Anterior cingulate cortex (tissue), 58 donors: ENCODE measurements at regions not wholly inside any gene's neighbourhood (a gene's known extent, or its start where the extent isn't known, plus 50 kb on each side); places are given as distances from the start of the nearest gene placed in this dataset.

ENCODE experiments used
- DNase-seq, 58 donors: peaks; one replicate each; lab custom pipeline; 2025; lab: John Stamatoyannopoulos, UW

DNA sequence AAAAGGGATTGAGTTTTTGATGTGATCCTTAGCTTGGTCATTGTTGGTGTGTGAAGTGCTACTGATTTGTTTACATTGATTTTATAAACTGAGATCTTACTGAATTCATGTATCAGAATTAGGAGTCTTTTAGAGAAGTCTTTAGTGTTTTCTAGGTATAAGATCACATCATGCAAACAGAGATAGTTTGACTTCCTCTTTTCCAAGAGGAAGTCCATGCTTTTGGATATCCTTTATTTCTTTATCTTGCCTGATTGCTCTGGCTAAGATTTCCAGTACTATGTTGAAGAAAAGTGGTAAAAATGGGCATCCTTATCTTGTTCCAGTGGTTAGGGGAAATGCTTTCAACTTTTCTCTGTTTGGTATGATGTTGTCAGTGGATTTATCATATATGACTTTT lies 561.2 kb upstream of the SLITRK1 start:
- DNase-seq, result no peak

DNA sequence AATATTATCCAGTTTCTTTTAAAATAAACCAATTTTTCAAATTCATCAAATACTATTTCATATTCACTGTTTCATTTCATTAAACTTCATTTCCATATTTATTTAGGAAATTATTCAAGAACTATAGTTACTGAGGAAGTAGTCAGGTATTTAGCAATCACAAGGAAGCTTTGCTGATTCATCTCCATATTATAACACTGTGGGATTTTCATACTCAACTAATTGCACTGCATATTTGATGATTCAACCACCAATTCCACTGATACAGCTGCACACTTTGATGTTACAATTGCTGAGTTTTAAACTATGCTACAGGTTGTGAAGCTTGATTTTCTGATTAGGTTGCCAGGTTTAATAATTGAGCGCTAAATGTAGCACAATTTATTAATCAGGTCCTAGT lies 556.8 kb upstream of the SLITRK1 start:
- DNase-seq, result no peak

DNA sequence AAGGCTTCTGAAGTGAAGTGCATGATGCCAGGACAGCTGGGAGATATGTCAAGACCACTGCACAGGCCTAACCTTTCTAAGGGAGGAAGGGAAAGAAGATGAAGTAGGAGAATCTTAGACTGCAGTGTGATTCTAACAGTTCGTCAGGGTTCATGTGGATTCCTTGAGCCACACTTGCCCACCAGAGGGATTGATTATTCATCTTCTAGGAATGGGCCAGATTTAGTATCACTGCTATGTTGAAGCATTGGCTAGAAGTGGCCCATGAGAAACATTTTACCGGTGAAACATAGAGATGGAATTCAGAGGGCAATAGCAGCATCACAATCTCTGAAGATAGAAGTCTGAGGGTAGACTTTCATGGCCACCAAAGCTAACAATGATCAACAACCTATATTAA lies 550.8 kb upstream of the SLITRK1 start:
- no peak for DNase-seq

DNA sequence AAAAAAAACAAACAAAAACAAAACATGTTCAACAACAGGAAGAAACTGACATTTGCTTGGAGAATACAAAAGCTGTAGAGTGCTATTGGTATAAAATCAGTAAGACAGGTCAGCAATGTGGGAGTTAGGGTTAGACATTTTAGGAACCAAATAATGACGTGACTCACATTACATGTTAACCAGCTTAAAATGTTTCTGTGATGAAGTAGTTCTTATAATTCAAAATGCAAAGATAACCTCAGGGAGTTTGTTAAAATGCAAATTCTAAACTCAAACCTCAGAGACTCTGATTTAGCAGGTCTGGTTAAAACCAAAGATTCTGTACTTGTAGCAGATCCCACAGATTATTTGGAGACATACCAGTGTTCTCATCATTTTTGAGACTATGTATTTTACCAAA lies 549.4 kb upstream of the SLITRK1 start:
- no peak for DNase-seq

GRCh38 chr13:84430446-84430845 lies 548.2 kb upstream of the SLITRK1 start:
- no peak for DNase-seq

DNA sequence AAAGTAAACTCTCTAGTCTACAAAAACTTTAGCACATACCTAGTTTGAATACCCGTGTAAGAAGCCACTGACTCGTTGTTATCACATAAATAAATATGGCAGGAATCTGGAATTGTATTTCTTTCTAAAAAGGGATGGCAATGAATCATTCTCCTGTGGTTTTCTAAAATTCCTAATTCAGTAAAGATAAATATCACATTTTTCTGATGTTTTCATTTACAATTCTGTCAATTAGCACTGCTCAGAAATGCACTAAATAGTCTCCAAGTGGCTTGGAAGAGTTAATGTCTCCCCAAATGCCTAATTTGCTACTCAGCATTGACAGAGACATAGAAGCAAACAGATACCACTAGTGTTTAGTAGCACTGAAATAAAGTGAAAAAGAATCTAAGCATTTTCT lies 547.7 kb upstream of the SLITRK1 start:
- no peak for DNase-seq

GRCh38 chr13:84418041-84418440 lies 535.8 kb upstream of the SLITRK1 start:
- DNase-seq, result no peak

DNA sequence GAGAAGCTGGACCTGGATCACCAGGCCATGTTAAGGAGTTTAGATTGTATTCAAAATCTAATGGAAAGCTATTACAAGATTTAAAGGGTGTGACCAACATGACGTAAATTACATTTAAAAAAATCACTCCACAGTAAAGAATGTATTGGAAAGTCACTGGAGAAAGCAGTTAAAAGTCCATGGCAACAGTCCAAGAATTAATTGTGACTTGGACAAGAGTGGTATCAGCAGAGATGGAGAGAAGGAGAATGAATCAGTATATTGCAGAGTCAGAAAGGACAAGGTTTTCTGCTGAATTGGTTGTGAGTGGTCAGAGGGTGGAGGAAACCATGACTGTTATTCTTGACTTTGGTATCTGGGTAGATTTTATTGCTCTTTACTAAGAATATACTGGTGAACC lies 535.1 kb upstream of the SLITRK1 start:
- DNase-seq, result no peak

DNA sequence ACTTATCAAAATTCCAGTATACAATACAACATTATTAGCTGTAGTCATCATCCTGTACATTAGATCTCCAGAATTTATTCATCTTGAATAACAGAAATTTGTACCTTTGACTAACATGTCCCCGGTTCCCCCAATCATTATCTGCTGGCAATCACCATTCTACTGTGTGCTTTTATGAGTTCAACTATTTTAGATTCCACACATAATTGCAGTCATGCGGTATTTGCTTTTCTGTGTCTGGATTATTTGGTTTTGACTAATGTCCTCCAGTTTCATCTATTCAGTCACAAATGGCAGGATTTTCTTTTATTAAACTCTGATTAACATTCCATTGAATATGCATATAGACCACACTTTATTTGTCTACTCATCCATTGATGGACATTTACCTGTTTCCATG lies 530.7 kb upstream of the SLITRK1 start:
- no peak for DNase-seq

- no peak for DNase-seq
Observed at GRCh38 chr13:84405286-84405685, 523.0 kb upstream of the SLITRK1 start.

DNA sequence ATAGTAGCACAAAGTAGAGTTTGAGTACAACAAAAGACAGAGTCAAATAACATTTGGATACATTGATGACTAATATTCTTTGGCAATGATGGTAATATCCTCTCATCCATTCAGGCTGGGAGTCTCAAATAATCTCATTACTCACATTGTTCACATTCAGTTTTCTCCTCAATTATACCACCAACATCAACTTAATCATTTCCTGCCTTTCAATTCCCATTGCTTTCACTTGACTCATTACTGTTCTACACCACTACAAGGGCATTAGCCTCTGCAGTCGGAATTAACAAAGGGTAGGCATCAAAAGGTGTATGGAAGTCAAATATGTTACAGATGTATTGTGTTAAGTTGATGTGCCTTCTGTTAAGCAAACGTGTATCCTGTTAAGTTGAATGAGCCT lies 518.4 kb upstream of the SLITRK1 start:
- DNase-seq, result no peak

- DNase-seq, result no peak
Observed at GRCh38 chr13:84399320-84400085, 517.2 kb upstream of the SLITRK1 start.

DNA sequence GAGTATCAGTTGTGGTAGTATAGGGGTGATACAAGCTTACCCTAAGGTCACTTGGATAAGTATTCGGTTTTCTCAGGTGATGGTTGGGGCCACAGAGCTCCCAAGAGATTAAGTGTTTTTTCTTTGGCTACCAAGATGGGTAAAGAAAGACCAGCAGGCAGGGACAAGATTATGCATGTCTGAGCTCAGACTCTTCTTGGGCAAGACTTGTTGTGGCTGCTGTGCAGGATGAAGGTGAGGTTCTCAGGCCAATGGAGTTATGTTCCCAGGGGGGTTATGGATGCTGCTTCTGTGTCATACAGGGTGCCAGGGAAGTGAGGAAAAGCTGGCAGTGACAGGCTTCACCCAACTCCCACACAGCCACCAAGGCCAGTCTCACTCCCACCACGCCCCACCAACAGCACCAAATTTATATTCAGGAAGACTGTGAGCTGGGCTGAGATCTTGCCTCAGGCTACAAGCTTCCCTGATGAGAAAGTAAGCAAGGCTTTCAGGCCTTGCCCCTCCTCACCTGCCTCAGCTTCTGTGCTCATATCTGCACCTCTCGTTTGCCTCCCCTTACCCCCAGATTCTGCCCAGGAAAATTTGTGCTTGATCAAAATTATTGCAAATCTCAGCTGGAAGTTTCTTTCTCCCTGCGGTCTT lies 511.8 kb upstream of the SLITRK1 start:
- no peak for DNase-seq

- no peak for DNase-seq
Observed at GRCh38 chr13:84380866-84381265, 498.6 kb upstream of the SLITRK1 start.

DNA sequence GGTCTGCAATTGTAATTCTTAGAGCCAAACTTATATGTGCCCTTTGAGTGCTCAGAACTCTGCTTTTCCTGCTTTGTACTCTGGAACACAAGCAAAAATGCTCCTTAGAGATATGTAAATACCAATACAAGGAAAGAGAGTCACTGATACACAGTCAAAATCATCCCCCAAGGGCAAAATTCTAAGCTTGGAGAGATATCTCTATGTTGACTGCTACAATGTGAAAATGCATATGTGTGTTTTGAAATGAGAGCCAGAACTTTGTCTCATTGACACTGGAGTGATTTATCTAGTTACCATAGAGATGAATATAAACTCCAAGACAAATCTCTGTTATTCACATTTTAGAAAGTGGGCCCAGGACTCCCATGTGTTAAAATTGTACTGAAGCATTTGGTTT lies 494.8 kb upstream of the SLITRK1 start:
- DNase-seq, result no peak

GRCh38 chr13:84366506-84366905 lies 484.2 kb upstream of the SLITRK1 start:
- DNase-seq, result no peak

DNA sequence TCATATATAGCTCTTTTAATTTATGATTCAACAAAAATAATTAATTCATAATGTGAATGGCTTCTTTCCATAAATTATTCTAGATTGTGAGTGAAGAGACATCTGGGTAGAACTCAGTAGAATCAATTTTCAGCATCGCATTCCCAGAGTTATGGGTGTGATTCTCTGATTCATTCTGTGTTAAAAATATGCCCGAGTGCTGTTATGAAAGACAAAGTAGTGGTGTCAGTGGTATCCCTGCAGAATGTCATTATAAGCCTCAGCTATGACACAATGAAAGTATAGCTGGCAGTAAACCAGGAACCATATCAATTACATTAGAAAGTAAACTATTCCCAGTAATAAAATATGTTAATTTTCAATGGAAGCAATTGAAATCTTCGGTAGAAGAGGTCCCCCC lies 480.5 kb upstream of the SLITRK1 start:
- DNase-seq, result peak in 1 of 58 donors; percentile 28

- DNase-seq, result no peak
Observed at GRCh38 chr13:84360822-84361221, 478.5 kb upstream of the SLITRK1 start.

- DNase-seq, result no peak
Observed at GRCh38 chr13:84358601-84359000, 476.3 kb upstream of the SLITRK1 start.

GRCh38 chr13:84352946-84353345 lies 470.7 kb upstream of the SLITRK1 start:
- no peak for DNase-seq

- no peak for DNase-seq
Observed at GRCh38 chr13:84339456-84339855, 457.2 kb upstream of the SLITRK1 start.

DNA sequence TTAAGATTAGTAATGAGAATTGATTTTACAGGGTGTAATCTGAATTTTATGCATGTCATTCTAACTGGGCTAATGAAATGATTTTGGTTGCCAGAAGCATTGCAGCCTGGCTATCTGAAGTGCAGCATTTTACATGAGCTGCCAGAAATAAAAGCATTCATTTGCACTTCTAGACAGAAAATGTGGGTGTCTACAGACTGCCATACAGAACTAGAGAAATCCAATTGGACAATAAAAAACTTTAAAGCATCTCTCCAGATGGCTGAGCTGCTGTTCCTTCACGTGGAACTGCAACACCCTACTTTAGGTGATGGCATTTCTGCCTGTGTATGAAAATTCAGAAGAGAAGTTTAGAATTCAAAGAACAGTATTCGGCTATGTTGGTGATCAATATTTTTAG lies 450.1 kb upstream of the SLITRK1 start:
- DNase-seq, result peak in 13 of 58 donors; percentile 0 to 63 (median 3)
